ACC112 (cell line): ENCODE measurements at regions not wholly inside any gene's neighbourhood (a gene's known extent, or its start where the extent isn't known, plus 50 kb on each side); places are given as distances from the start of the nearest gene placed in this dataset.
"Not testable (repeated sequence)": the region's sequence is repeated elsewhere in the genome, so short reads cannot be mapped to it uniquely, and the experiment has no call there.

Source experiments
- H2AFZ ChIP-seq: fragments of 200-600 bp; sonication (generic); one replicate; pipeline ENCODE4 v1.6.0; 2017; ENCODE audit warnings: antibody characterized with exemption, low read length; ENCODE audit not compliant: unreplicated experiment
- H3K27ac ChIP-seq: fragments of 200-600 bp; sonication (generic); 2 replicates; pipeline ENCODE4 v1.5.1; 2014; ENCODE audit warnings: low read depth, mild to moderate bottlenecking, antibody characterized with exemption, low read length, moderate library complexity
- H3K27me3 ChIP-seq: fragments of 200-600 bp; sonication (generic); 2 replicates; pipeline ENCODE4 v1.6.1; 2014; ENCODE audit warnings: mild to moderate bottlenecking, antibody characterized with exemption, low read length, moderate library complexity, mixed read lengths; ENCODE audit not compliant: insufficient read depth
- H3K36me3 ChIP-seq: fragments of 200-600 bp; sonication (generic); 2 replicates; pipeline ENCODE4 v1.6.1; 2016; ENCODE audit warnings: mild to moderate bottlenecking, antibody characterized with exemption, low read length, moderate library complexity, mixed read lengths; ENCODE audit not compliant: insufficient read depth
- H3K4me1 ChIP-seq: fragments of 200-600 bp; sonication (generic); one replicate; pipeline ENCODE4 v1.6.1; 2016; ENCODE audit warnings: low read length, mixed read lengths; ENCODE audit not compliant: insufficient read depth, unreplicated experiment, control insufficient read depth
- H3K4me3 ChIP-seq: fragments of 200-600 bp; sonication (generic); 2 replicates; pipeline ENCODE4 v1.5.1; 2014; ENCODE audit warnings: mild to moderate bottlenecking, low read depth, low read length
- H3K79me2 ChIP-seq: fragments of 200-600 bp; sonication (generic); one replicate; pipeline ENCODE4 v1.6.0; 2016; ENCODE audit warnings: low read length; ENCODE audit not compliant: control insufficient read depth, unreplicated experiment, insufficient read depth

GRCh38 chr2:89184746-89185145, 493.3 kb downstream of the RPIA start:
- H3K79me2 ChIP-seq, H2AFZ ChIP-seq, H3K4me3 ChIP-seq, H3K4me1 ChIP-seq, H3K27ac ChIP-seq, H3K36me3 ChIP-seq, H3K27me3 ChIP-seq: not testable (repeated sequence)

GRCh38 chr2:89195636-89196251, 504.3 kb downstream of the RPIA start:
- not testable (repeated sequence) for H3K4me1 ChIP-seq, H3K4me3 ChIP-seq, H3K27ac ChIP-seq, H3K27me3 ChIP-seq, H2AFZ ChIP-seq, H3K36me3 ChIP-seq, H3K79me2 ChIP-seq

- not testable (repeated sequence) for H3K4me1 ChIP-seq, H3K27me3 ChIP-seq, H3K27ac ChIP-seq
Measured at GRCh38 chr2:89196719-89197118, 505.2 kb downstream of the RPIA start.

GRCh38 chr2:89198026-89198425, 506.6 kb downstream of the RPIA start:
- H3K36me3 ChIP-seq, H3K27ac ChIP-seq, H3K4me3 ChIP-seq: not testable (repeated sequence)

More at GRCh38 chr2:89196719-89197118, 505.2 kb downstream of the RPIA start:
- not testable (repeated sequence) for H3K79me2 ChIP-seq, H3K36me3 ChIP-seq, H3K4me3 ChIP-seq, H2AFZ ChIP-seq

GRCh38 chr2:89199453-89200246, 508.2 kb downstream of the RPIA start:
- H3K27me3 ChIP-seq, H3K4me1 ChIP-seq, H2AFZ ChIP-seq, H3K36me3 ChIP-seq, H3K79me2 ChIP-seq, H3K4me3 ChIP-seq, H3K27ac ChIP-seq: not testable (repeated sequence)

More at GRCh38 chr2:89198026-89198425, 506.6 kb downstream of the RPIA start:
- H2AFZ ChIP-seq, H3K4me1 ChIP-seq, H3K27me3 ChIP-seq, H3K79me2 ChIP-seq: not testable (repeated sequence)

GRCh38 chr2:89200247-89200527, 508.7 kb downstream of the RPIA start:
- H2AFZ ChIP-seq, H3K79me2 ChIP-seq, H3K27me3 ChIP-seq, H3K36me3 ChIP-seq, H3K4me1 ChIP-seq, H3K27ac ChIP-seq, H3K4me3 ChIP-seq: not testable (repeated sequence)

- not testable (repeated sequence) for H3K36me3 ChIP-seq, H3K79me2 ChIP-seq, H3K27me3 ChIP-seq, H2AFZ ChIP-seq, H3K27ac ChIP-seq, H3K4me1 ChIP-seq, H3K4me3 ChIP-seq
Measured at GRCh38 chr2:89202518-89202917, 511.0 kb downstream of the RPIA start.

- H2AFZ ChIP-seq, H3K27me3 ChIP-seq, H3K27ac ChIP-seq, H3K4me3 ChIP-seq, H3K4me1 ChIP-seq, H3K79me2 ChIP-seq, H3K36me3 ChIP-seq: not testable (repeated sequence)
Measured at GRCh38 chr2:89205153-89205552, 513.7 kb downstream of the RPIA start.

GRCh38 chr2:89208144-89208932, 516.9 kb downstream of the RPIA start:
- not testable (repeated sequence) for H3K36me3 ChIP-seq

GRCh38 chr2:89213151-89213550, 521.7 kb downstream of the RPIA start:
- not testable (repeated sequence) for H2AFZ ChIP-seq, H3K27ac ChIP-seq, H3K79me2 ChIP-seq, H3K4me1 ChIP-seq, H3K27me3 ChIP-seq, H3K36me3 ChIP-seq, H3K4me3 ChIP-seq

More at GRCh38 chr2:89208144-89208932, 516.9 kb downstream of the RPIA start:
- H3K27ac ChIP-seq, result peak overlapping the region; percentile 53
- not testable (repeated sequence) for H3K4me3 ChIP-seq, H3K27me3 ChIP-seq, H3K4me1 ChIP-seq, H2AFZ ChIP-seq, H3K79me2 ChIP-seq

- H3K27ac ChIP-seq, H3K27me3 ChIP-seq, H3K4me3 ChIP-seq, H3K36me3 ChIP-seq, H3K4me1 ChIP-seq, H3K79me2 ChIP-seq, H2AFZ ChIP-seq: not testable (repeated sequence)
Measured at GRCh38 chr2:89213811-89214210, 522.3 kb downstream of the RPIA start.
